Large intestine (tissue), 3 donors: ENCODE measurements at regions not wholly inside any gene's neighbourhood (a gene's known extent, or its start where the extent isn't known, plus 50 kb on each side); places are given as distances from the start of the nearest gene placed in this dataset.
"Not testable (repeated sequence)": the region's sequence is repeated elsewhere in the genome, so short reads cannot be mapped to it uniquely, and the experiment has no call there.

Source experiments
- DNase-seq, 2 donors: peaks; one replicate each; pipeline versions ENCODE4 v3.0.0 to v3.0.0-alpha.2; 2013
- H3K27ac ChIP-seq: one replicate; pipeline ENCODE4 v1.5.1; 2013; ENCODE audit warnings: low read length
- H3K27me3 ChIP-seq: 2 replicates; pipeline ENCODE4 v1.6.1; 2013; ENCODE audit warnings: low read length; ENCODE audit not compliant: control insufficient read depth, insufficient read depth
- H3K36me3 ChIP-seq: 2 replicates; pipeline ENCODE4 v1.6.1; 2013; ENCODE audit warnings: low read length; ENCODE audit not compliant: control insufficient read depth, insufficient read depth
- H3K4me1 ChIP-seq: one replicate; pipeline ENCODE4 v1.6.1; 2013; ENCODE audit warnings: low read length; ENCODE audit not compliant: control insufficient read depth, insufficient read depth
- H3K4me3 ChIP-seq: one replicate; pipeline ENCODE4 v1.5.1; 2013; ENCODE audit warnings: low read length
- H3K9me3 ChIP-seq: one replicate; pipeline ENCODE4 v1.6.1; 2013; ENCODE audit warnings: mild to moderate bottlenecking, low read depth, low read length, moderate library complexity; ENCODE audit not compliant: control insufficient read depth
- WGBS: methylation state at CpG from one replicate; pipeline ENCODE4 v1.1.5; 2013; ENCODE audit warnings: low lambda C conversion rate; ENCODE audit not compliant: insufficient coverage; 5-methylcytosine and 5-hydroxymethylcytosine counted together

DNA sequence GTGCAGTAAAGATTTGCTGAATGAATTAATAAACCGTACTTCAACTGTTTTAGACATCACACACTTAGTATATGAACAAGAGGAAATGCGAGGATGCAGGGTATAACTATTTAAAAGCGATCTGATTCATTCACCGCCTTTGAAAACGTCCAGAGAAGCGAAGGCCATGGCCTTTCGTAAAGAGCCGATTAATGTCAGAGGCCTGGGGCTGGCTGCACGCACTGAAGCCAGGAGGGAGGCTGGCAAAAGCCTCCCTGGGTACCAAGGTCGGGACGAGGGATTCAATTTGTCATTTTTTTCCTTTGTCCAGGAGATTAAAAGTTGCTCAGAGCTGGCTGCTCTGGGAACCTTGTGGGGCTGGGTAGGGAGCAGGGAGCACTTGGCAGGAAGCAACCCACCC, 307.4 kb downstream of the NPHP4 start:
- H3K4me3 ChIP-seq, result no peak overlapping the region
- H3K27me3 ChIP-seq, result no peaks in the 10 kb centered on the region
- H3K36me3 ChIP-seq, result no peaks in the 10 kb centered on the region
- no peak for DNase-seq
- WGBS, result 82% methylated on average over 2 of the region's 11 CpGs
- no peaks in the 10 kb centered on the region for H3K4me1 ChIP-seq
- H3K9me3 ChIP-seq, result no peaks in the 10 kb centered on the region
- H3K27ac ChIP-seq, result no peak overlapping the region

DNA sequence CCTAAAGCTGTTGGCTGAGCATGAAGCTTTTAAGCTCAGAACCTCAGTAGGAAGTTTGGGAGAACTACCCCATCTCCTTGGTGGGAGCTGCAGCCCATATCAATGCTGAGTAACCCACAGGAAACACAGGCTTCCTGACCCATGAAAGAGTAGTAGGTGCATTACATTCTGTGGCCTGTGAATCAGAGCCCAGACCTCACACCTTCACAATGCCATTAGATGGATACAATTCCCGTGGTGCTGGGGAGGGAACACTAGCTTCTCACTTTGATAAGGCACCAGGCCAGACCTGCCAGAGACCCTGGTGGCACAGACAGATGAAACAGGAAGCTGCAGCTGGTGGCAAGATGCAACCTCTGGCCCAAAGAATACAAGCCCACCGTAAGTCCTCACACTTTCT, 308.8 kb downstream of the NPHP4 start:
- no peak overlapping the region for H3K4me3 ChIP-seq
- peaks cover 3% of the 10 kb centered on the region for H3K9me3 ChIP-seq
- no peak for DNase-seq
- no peaks in the 10 kb centered on the region for H3K36me3 ChIP-seq
- WGBS, result no CpG with 5 or more reads among the region's 2 CpGs
- H3K4me1 ChIP-seq, result no peaks in the 10 kb centered on the region
- no peaks in the 10 kb centered on the region for H3K27me3 ChIP-seq
- no peak overlapping the region for H3K27ac ChIP-seq

DNA sequence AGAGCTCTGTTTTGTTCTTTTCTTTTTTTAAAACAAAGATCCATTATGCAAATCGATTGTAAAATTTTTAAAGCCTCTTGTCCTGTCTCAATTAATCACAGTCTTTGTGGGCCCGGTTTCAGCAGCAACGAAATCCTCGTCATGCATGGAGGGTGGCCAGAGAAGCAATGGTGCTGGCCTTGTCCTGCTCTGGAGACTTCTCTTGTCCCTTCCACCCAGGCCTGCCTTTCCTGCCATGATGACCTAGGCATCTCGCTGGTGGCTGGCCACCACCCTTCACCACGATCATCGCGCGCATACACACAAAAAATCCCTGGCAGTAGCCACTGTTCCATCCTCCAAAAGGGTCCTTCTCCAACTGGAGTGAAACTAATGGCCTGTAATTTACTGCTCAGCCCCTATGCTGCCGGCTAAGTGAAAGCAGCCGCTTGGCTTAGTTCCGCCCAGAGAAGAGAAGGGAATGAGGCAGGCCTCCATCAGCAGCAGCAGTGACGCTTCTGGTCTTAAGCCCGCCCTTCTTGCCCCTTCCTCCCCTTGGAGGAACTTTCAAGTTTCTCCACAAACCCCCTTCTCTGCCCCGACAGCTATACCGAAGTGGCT, 309.5 kb downstream of the NPHP4 start:
- Histone ChIP-seq H3K27me3 (no peaks in the 10 kb centered on the region), H3K36me3 (no peaks in the 10 kb centered on the region), H3K4me1 (no peaks in the 10 kb centered on the region), H3K9me3 (peaks cover 3% of the 10 kb centered on the region), H3K4me3 (no peak overlapping the region), H3K27ac (no peak overlapping the region)
- no CpG with 5 or more reads among the region's 16 CpGs for WGBS
- DNase-seq, result no peak

DNA sequence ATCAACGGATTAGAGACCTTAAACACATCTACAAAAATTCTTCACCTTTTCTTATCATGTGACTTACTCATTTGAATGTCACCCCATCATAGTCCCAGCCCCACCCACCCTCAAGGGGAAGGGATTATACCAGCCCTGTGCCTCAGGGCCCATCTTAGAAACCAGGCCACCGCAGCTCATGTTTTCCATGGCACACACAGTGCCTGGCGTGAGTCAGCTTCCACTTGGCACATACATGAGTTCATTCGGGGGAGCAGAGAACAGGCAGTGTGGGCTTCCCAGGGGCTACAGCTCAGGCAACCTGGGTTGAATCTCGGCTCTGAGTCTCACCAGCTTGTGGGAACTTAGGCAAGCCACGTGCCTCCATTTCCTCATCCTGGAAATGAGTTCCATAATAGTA, 310.6 kb downstream of the NPHP4 start:
- H3K4me3 ChIP-seq, result no peak overlapping the region
- no peak overlapping the region for H3K27ac ChIP-seq
- H3K9me3 ChIP-seq, result peaks cover 3% of the 10 kb centered on the region
- no peaks in the 10 kb centered on the region for H3K27me3 ChIP-seq
- H3K4me1 ChIP-seq, result no peaks in the 10 kb centered on the region
- H3K36me3 ChIP-seq, result no peaks in the 10 kb centered on the region
- DNase-seq, result no peak
- WGBS, result no CpG with 5 or more reads among the region's 6 CpGs

DNA sequence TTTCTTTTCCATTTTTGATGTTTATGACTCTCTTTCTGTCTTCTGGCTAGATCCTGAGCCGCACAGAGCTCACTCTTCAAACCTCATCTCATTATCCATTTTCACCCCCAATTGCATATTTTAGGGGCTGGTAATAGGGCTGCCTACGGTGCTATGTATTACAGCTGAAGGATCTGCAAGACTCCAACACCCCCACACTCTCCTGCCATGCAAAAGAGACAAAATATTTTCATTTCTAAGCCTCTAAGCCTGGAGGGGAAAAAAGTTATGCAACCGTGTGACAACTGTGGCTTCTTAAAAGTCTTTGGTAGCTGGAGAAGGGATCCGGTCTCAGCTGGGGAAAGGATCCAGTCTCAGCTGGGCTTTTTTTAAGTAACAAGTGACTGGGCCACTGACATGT, 311.6 kb downstream of the NPHP4 start:
- H3K4me3 ChIP-seq, result no peak overlapping the region
- H3K9me3 ChIP-seq, result peaks cover 3% of the 10 kb centered on the region
- no peaks in the 10 kb centered on the region for H3K36me3 ChIP-seq
- no peak overlapping the region for H3K27ac ChIP-seq
- H3K27me3 ChIP-seq, result no peaks in the 10 kb centered on the region
- H3K4me1 ChIP-seq, result no peaks in the 10 kb centered on the region
- WGBS, result no CpG with 5 or more reads among the region's 4 CpGs
- no peak for DNase-seq

DNA sequence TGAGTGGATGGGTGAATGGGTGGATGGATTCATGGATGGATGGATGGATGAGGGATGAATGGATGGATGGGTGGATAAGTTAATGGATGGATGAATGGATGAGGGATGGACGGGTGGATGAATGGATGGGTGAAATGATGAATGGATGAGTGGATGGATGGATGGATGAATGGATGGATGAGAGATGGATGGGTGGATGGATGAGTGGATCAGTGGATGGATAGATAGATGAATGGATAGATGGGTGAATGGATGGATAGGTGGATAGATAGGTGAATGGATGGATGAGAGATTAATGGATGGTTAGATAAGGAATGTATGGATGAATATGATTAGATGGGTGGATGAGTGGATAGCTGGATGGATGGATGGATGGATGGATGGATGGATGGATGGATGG, 313.5 kb downstream of the NPHP4 start:
- WGBS, result 92% methylated on average over 1 of the region's 1 CpG

DNA sequence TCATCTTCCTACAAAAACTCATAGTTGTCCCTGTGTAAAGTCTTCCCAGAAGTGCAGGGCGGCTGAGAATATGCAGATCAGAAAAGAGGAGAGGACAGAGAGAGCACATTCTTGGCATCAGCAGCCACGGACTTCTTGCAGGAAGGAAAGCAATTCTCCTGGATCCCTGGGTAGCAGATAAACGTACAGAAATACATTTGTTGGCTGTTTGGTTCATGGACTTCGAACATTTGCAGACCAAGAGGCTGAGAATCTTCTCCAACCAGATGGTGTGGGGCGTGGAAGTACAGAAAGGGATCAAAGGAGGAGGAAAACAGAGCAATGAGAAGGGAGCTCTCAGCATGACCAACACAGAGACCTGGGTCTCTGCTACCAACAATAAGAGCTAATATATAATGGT, 319.9 kb downstream of the NPHP4 start:
- H3K4me1 ChIP-seq, H3K27me3 ChIP-seq, H3K36me3 ChIP-seq, H3K27ac ChIP-seq, H3K4me3 ChIP-seq, DNase-seq, H3K9me3 ChIP-seq: not testable (repeated sequence)
- WGBS, result 29% methylated on average over 3 of the region's 5 CpGs

More for the DNA sequence above, 313.5 kb downstream of the NPHP4 start:
- Histone ChIP-seq H3K36me3 (no peaks in the 10 kb centered on the region), H3K4me3 (no peak overlapping the region), H3K9me3 (peaks cover 3% of the 10 kb centered on the region), H3K4me1 (no peaks in the 10 kb centered on the region), H3K27ac (no peak overlapping the region), H3K27me3 (no peaks in the 10 kb centered on the region)
- DNase-seq, result no peak

DNA sequence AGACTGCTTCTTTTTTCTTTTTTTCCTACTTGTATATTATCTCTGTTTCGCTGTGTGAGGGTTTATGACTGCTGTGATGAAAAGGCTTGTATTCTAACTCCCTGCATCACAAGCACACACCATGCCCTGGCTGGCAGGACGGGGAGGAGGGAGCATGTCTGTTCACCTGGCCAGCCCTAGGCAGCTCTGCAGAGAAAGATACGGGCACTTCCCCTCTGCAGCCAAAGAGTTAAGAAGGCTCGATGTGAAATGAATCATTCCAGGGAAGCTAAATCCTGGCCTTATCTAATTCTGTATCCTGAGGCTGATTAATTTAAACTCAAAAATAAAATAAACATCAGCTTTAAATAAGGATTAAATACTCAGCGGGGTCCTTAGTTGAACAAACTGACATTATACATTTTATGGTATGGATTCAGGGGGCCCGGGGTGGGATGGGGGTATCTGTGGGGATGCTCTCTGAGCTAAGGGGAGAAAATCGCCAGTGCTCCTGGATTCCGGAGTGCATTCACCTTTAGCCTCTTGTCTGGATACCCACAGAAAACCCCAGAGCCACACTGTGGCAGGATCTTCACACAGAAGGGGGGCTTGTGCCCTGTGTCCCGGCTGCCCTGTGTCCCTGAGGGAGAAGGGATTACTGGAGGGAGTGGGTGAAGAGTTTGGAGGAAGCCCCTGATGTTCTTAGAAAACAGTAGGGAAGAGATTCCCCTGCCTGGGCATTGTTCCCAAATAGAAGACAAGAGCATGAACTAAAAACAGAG, 321.5 kb downstream of the NPHP4 start:
- DNase-seq, result no peak
- WGBS, result 30% methylated on average over 2 of the region's 9 CpGs
- no peaks in the 10 kb centered on the region for H3K4me1 ChIP-seq

DNA sequence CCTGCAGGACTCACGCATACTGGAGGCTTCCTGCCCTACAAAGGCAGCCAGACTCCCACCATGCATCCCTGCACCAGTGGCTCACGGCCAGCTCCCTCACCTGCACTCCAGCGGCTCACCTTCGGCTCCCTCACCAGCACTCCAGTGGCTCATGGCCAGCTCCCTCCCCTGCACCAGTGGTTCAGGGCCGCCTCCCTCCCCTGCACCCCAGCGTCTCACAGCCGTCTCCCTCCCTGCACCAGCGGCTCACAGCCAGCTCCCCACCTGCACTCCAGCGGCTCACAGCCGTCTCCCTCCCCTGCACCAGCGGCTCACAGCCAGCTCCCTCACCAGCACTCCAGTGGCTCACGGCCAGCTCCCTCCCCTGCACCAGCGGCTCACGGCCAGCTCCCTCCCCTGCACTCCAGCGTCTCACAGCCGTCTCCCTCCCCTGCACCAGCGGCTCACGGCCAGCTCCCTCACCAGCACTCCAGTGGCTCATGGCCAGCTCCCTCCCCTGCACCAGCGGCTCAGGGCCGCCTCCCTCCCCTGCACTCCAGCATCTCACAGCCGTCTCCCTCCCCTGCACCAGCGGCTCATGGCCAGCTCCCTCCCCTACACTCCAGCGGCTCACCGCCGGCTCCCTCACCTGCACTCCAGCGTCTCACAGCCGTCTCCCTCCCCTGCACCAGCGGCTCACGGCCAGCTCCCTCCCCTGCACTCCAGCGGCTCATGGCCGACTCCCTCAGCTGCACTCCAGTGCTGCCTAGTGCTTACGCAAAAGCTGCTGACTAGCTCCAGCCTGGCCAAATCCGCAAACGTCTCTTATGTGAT, 324.5 kb downstream of the NPHP4 start:
- DNase-seq, result no peak
- Histone ChIP-seq H3K4me1 (no peaks in the 10 kb centered on the region), H3K27me3 (no peaks in the 10 kb centered on the region), H3K9me3 (no peaks in the 10 kb centered on the region), H3K36me3 (no peaks in the 10 kb centered on the region), H3K27ac (no peak overlapping the region), H3K4me3 (no peak overlapping the region)
- 80% methylated on average over 1 of the region's 34 CpGs for WGBS

More for the DNA sequence above, 321.5 kb downstream of the NPHP4 start:
- no peaks in the 10 kb centered on the region for H3K9me3 ChIP-seq
- no peaks in the 10 kb centered on the region for H3K27me3 ChIP-seq
- no peak overlapping the region for H3K27ac ChIP-seq
- H3K36me3 ChIP-seq, result no peaks in the 10 kb centered on the region
- H3K4me3 ChIP-seq, result no peak overlapping the region

DNA sequence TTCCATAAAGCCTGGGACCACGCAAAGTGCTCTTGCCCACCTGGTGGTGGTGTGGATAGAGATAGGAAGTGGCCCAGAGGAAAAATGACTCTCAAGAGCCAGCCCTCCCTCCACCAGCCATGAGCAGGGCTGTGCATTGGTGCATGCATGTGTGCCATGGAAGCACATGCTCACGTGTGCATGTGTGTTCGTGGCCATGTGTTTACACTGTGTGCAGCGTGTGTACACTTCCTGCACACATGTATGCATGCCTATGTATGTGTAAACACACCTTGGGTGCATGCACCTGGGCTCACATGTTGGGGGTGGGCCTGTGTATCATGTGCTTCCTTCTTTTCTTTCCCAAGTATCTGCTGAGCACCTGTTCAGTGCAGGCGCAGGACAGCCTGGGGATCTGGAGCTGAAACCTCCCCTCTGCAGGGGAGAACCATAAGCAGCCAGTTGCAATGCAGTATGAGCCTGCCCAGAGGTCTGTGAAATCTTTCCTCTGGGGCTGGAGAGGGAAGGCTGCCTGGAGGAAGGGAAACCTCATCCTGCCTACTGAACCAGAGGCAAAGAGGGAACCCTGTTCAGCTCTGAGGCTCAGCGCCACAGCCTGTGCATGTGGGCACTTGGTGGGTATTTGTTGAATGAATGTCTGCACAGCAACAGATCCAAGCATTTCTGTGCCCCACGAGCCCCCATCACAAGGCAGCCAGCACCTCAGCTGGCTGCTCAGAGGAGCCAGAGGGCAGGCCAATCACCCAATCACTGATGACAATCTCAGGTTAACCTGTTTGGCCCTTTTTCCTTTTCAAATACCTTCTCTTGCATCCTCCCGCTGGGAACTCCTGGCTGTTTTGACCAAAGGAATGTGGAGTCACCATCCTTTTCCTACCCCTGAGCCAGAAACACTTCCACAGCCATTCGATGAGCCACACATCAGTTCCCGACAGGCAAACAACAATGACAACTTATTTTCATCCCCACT, 327.0 kb downstream of the NPHP4 start:
- WGBS, result 80% methylated on average over 1 of the region's 10 CpGs
- no peaks in the 10 kb centered on the region for H3K36me3 ChIP-seq
- no peak for DNase-seq

More for the DNA sequence above, 327.0 kb downstream of the NPHP4 start:
- Histone ChIP-seq H3K27me3 (no peaks in the 10 kb centered on the region), H3K4me3 (no peak overlapping the region), H3K27ac (no peak overlapping the region), H3K9me3 (no peaks in the 10 kb centered on the region), H3K4me1 (no peaks in the 10 kb centered on the region)
